C4-2B (cell line): ENCODE measurements at regions not wholly inside any gene's neighbourhood (a gene's known extent, or its start where the extent isn't known, plus 50 kb on each side); places are given as distances from the start of the nearest gene placed in this dataset.

Source experiments
- ZFX ChIP-seq: fragments of 450-650 bp; IDR thresholded peaks from 2 replicates; pipeline ENCODE4 v1.6.1; 2017
- TF ChIP-seq, protein P1 (sequence below): fragments of 450-650 bp; conservative IDR thresholded peaks from 2 replicates; pipeline ENCODE4 v1.5.1; 2017; ENCODE audit warnings: mild to moderate bottlenecking

DNA sequence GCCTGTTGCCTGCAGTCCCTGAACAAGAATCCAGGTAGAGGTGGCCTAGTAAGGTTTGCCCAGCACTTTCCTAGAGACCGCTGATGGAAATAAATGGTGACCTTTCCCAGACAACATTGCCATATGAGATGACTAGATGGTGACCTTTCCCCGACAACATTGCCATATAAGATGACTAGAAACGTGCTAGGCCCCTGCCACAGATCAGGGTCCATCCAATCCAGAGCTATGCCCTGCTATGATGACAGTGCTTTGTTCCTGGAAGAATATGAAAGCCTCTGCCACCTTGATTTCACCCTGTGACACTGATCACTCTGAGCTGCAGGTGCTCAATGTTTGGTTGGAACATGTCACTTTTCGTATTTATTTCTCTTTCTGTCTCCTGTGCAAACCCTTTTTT lies 133.8 kb upstream of the SPTLC3 start:
- TF ChIP-seq, protein P1, sequence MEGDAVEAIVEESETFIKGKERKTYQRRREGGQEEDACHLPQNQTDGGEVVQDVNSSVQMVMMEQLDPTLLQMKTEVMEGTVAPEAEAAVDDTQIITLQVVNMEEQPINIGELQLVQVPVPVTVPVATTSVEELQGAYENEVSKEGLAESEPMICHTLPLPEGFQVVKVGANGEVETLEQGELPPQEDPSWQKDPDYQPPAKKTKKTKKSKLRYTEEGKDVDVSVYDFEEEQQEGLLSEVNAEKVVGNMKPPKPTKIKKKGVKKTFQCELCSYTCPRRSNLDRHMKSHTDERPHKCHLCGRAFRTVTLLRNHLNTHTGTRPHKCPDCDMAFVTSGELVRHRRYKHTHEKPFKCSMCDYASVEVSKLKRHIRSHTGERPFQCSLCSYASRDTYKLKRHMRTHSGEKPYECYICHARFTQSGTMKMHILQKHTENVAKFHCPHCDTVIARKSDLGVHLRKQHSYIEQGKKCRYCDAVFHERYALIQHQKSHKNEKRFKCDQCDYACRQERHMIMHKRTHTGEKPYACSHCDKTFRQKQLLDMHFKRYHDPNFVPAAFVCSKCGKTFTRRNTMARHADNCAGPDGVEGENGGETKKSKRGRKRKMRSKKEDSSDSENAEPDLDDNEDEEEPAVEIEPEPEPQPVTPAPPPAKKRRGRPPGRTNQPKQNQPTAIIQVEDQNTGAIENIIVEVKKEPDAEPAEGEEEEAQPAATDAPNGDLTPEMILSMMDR, result no peak
- no peak for TF ChIP-seq ZFX
